T47D (cell line): ENCODE measurements at regions not wholly inside any gene's neighbourhood (a gene's known extent, or its start where the extent isn't known, plus 50 kb on each side); places are given as distances from the start of the nearest gene placed in this dataset.

Source experiments
- DNase-seq, 2 experiments: peaks; one replicate each; pipeline versions ENCODE4 v3.0.0 to v3.0.0-alpha.2; 2011 to 2012; ENCODE audit warnings: low read depth in 1 of 2, low spot score in 1 of 2
- JUND ChIP-seq: IDR thresholded peaks from 2 replicates; pipeline ENCODE4 v1.6.1; 2012; ENCODE audit warnings: low read depth
- in situ Hi-C: cut with HindIII; loops from 2 replicates; pipeline ENCODE4 v1.10.0; 2016; ENCODE audit warnings: low sequenced_read_pairs, low pct_unique_long_range_greater_than_20kb

DNA sequence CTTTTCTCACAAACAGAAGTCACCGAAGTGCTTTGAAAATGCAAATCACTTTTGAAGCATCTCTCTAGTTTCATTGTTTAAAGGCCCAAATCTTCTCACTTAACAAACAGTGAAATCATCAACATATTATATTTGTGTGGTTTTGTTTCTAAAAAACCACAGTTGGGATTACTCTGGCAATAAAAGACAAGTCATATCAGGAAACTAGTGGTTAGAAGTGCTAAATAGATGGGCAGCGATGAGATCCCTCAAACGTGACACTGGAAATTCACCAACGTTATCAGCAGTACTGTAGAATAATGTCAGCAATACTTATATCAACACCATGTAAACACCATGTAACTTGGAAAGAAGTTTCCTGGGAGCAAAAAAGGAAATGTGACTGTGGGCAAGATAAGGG, 893.5 kb downstream of the SUCLG1 start:
- no peak for TF ChIP-seq JUND
- DNase-seq, result no peak
- in situ Hi-C loops, result no loop called here

DNA sequence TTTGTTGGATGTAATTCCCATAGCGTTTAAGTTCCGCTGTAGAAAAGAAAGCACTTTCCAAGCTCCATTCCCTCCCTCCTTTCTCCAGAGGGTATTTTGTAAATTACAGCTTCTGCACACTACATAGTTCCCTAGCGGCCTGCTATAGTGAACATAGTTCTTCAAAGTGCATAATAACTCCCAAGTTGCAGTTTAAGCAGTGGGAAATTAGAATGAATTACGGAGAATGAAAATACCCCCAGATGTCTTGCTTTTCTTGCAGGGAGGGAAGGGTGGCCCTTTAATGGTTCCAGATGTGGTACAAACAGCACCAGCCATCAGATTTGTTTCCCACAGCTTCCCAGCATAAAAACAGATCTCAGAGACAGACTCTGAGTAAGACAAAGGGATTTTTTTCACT, 893.9 kb downstream of the SUCLG1 start:
- no peak for TF ChIP-seq JUND
- in situ Hi-C loops, result no loop called here
- no peak for DNase-seq

DNA sequence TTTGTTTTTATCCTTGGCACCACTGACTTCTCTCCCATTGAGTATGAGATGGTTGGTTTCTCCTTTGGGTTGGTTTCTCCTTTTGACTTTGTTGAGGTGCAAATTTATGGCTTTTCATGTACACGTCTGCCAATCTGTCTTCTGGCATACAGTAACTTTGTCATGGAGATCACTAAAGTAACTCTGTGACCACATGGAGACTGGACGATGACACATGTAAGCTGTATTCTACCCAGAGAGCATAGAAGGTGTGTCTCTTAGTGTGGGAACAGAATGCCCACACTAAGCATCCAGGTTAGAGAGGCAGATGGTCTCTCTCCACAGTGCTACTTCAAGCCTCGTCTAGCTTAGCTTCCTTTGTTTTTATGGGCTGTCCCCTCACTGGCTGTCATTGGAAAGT, 897.5 kb downstream of the SUCLG1 start:
- TF ChIP-seq JUND, result no peak
- in situ Hi-C loops, result no loop called here

DNA sequence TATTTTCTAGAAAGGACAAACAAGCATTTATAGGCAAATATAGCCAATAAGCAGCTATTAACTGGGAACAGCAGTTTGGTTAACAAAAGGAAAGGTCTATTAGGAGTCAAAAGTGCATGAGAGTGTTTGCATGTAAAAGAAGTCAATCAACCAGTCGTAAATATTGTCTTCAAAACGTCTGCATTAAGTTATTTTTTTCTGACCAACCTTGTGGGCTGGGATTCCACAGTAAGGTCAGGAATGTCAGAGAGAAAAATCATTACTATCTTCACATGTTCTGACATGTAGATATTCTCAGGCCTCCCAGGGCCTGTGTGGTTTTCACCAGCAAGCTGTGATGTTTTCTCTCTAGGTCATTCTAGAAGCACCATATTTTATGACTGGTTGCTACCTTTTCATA, 922.5 kb downstream of the SUCLG1 start:
- no peak for TF ChIP-seq JUND
- DNase-seq, result no peak
- in situ Hi-C loops, result no loop called here

More for the DNA sequence above, 897.5 kb downstream of the SUCLG1 start:
- no peak for DNase-seq

DNA sequence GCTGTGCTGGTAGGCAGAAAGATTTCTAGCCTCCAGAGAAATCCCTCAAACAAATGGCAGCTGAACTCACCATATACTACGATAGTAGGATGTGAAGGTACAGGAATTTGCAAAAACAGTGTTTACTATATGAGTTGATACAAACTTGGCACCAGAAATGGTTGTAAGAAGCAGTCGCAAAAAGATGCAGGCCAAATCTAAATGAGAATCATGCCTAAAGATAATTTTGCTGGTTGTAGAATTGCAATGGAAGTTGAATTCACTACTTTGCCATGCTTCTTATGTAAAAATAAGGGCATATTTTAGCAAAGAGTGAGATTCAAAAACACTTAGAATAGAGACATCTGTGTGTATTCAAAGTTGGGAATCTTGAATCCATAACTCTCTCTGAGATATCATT, 924.7 kb downstream of the SUCLG1 start:
- no peak for TF ChIP-seq JUND
- in situ Hi-C loops, result no loop called here
- DNase-seq, result no peak

DNA sequence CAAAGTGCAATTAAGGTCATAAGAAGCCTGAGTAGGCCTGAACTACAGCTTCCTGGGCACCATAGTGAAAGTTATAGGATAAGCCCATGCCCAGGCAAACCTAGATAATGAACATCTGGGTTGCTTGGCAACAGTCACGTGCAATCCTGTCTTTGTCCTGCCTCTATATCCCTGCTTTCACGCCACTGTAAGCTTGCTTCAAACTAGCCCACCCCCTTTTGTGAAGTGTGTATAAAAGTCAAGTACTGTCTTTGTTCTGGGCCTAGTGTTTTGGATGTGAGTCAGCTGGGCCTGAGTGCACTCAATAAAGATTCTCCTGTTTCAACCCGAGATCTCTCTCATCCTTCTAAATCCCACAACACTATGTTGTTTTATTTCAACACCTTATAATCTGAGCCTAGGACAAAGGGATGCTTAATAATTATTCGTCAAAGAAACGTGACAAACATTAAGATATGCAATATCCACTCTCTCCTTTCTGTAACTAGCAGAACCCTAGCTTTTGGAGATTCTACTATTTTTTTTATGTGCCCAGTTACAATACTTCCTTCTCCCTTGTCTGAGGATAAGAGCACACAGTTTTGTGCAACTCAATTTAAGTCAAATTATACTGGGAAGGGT, 927.8 kb downstream of the SUCLG1 start:
- in situ Hi-C loops, result no loop called here
- TF ChIP-seq JUND, result no peak
- DNase-seq, result no peak

DNA sequence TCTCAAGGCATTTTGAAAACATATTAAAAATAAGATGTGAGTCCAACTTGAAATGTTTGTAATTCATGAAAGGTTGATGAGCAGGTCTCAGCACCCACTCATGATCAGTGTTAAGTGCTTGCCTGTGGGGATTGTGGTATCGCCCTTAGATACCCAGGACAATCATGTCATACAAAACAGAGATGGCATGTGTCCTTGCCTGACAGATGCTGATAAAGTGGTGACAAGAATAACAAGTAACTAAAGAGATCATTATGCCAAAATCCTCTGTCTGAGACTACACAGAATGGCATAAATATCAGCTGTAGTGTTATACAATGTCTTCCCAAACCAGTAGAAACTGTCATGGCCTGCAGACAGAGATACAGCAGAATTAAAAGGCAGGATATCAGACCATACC, 930.3 kb downstream of the SUCLG1 start:
- in situ Hi-C loops, result no loop called here
- DNase-seq, result no peak
- TF ChIP-seq JUND, result no peak

DNA sequence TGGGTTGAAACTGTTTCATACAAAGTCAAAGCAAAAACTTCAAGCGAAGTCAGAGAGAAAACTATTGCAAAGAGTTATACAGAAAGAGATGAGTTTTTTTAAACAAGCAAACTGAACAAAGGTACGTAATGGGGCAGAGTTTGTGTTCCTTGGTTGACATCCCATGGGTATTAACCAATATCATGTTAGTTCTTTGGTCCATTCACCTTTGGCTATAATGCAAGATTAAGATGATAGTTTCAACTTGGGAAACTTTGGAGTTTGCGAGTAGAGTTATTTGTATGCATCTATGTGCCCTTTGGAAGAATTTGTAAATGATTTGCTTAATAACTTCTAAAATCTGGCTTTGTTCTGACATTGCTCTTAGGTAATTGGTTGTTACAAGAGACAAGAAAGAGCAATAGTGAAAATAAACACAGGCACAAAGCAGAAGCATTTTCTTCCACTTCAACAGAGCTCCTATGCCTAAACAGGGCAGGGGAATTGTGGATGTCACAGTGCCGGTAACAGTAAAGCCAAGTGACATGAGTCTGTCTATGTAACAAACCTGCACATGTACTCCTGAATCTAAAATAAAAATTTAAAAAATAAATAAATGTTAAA, 936.1 kb downstream of the SUCLG1 start:
- DNase-seq, result no peak
- TF ChIP-seq JUND, result no peak
- in situ Hi-C loops, result no loop called here

DNA sequence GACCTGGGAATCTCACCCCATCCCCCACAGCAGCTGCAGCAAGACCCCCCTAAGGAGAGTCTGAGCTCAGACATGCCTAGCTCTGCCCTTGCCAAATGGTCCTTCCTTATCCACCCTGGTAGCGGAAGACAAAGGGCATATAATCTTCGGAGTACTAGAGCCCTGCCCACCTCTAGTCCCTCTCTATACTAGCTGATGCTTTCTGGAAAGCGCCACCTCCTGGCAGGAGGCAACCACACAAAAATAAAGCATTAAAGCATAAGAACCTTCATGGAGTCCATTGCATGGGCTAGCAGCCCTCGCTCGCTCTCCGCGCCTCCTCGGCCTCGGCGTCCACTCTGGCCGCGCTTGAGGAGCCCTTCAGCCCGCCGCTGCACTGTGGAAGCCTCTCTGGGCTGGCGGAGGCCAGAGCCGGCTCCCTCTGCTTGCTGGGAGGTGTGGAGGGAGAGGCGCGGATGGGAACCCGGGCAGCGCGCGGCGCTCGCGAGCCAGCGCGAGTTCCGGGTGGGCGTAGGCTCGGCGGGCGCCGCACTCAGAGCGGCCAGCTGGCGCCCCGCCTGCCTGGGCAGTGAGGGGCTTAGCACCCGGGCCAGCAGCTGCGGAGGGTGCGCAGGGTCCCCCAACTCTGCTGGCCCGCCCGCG, 941.2 kb downstream of the SUCLG1 start:
- no peak for TF ChIP-seq JUND
- DNase-seq, result peak in 1 of 2 experiments; percentile 30
- in situ Hi-C loops, result no loop called here

DNA sequence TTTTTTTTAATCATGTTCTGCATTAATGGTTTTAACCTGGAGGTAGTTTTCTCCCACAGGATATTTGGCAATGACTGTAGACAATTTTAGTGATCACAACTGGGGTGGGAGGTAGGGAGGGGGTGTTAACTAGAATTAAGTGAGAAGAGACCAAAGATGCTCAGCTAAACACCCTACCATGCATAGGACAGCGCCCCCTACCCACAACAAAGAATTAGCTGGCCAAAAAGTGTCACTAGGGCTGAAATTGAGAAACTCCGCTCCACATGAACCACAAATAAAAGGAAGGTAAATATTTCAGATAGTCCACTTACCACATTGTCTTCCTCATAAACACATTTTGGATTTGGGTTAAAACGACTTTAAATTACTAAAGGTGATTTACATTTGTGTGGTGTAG, 942.6 kb downstream of the SUCLG1 start:
- no peak for TF ChIP-seq JUND
- in situ Hi-C loops, result no loop called here
- DNase-seq, result no peak

DNA sequence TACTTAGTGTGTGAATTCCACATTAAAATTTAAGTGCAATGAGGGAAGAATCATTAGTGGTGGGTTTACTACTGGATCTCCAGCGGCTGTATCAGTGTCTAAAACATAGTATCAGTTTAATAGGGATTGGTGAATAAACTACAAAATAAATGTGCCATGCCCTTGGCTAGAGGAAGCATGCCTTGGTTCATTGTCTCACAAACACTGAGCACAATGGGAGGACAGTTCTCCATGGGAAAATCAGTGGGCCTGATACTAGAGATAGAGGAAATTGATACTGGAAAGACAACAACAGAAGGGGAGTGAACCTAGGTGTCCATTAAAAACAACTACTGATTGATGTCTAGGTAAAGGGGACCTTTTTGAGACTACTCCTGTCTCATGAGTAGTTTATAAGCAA, 971.6 kb downstream of the SUCLG1 start:
- DNase-seq, result no peak
- in situ Hi-C loops, result no loop called here
- no peak for TF ChIP-seq JUND

DNA sequence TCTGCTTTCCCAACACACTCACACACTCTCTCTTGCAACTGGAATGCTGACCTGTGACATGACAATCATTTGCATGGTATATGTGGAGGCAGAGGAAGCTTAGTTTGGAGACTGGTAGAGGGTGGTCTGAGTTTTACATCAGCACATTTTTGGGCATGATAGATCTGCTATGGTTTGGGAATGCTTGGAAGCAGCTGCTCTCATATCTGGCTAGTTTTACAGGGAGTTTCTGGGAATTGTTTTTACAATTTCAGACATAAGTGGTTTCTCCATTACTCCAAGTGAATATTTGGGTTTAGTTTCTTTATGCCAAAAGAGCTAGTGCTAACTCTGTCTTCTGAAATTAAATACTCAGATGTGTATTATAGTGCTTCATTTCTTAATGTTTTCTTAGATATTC, 977.6 kb downstream of the SUCLG1 start:
- DNase-seq, result no peak
- TF ChIP-seq JUND, result no peak
- in situ Hi-C loops, result no loop called here

DNA sequence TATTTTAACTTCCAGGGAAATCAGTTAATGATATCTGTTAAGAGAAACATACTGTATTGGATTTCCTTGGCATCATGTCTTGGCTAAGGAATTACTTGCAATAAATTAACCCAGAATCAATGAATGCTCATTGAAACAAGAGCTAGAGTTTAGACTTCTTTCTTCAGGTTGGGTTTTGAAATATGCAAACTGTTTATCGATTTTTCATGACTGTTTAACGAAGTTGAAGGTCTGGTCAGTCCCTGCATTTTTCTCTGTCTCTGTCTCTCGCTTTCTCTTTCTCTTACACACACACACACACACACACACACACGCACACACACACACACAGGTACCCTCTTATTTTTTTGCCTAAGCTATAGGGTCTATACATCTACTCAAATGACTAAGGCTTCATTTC, 981.0 kb downstream of the SUCLG1 start:
- DNase-seq, result no peak
- in situ Hi-C loops, result no loop called here
- TF ChIP-seq JUND, result no peak
